Loucy (cell line): ENCODE measurements at regions not wholly inside any gene's neighbourhood (a gene's known extent, or its start where the extent isn't known, plus 50 kb on each side); places are given as distances from the start of the nearest gene placed in this dataset.

Source experiments
- EZH2phosphoT487 ChIP-seq: fragments of 200-600 bp; IDR thresholded peaks from 2 replicates; pipeline ENCODE4 v1.6.1; 2018; ENCODE audit warnings: antibody characterized with exemption, mild to moderate bottlenecking, moderate library complexity, borderline replicate concordance
- TF ChIP-seq, protein P1 (sequence below): fragments of 200-600 bp; sonication (generic); conservative IDR thresholded peaks from 2 replicates; pipeline ENCODE4 v1.5.1; 2014; ENCODE audit warnings: mild to moderate bottlenecking, antibody characterized with exemption, low read length

DNA sequence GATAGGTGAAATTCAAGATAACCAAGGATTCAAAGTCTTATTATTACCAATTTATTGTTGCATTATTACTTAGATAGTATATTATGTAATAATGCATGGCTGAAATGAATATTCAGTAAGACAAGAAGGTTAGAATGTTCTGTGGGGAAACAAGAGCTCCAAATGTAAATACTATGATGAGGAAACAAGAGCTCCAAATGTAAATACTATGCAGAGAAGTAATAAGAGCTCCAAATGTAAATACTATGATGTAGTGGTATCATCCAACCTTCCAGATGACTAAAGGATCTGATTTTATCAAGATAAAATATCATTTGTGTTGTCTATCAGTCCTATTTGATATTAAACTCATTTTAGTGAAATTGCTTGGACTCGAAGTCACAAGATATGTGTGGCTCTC is 82.2 kb upstream of the PCDH18 start:
- TF ChIP-seq, protein P1, sequence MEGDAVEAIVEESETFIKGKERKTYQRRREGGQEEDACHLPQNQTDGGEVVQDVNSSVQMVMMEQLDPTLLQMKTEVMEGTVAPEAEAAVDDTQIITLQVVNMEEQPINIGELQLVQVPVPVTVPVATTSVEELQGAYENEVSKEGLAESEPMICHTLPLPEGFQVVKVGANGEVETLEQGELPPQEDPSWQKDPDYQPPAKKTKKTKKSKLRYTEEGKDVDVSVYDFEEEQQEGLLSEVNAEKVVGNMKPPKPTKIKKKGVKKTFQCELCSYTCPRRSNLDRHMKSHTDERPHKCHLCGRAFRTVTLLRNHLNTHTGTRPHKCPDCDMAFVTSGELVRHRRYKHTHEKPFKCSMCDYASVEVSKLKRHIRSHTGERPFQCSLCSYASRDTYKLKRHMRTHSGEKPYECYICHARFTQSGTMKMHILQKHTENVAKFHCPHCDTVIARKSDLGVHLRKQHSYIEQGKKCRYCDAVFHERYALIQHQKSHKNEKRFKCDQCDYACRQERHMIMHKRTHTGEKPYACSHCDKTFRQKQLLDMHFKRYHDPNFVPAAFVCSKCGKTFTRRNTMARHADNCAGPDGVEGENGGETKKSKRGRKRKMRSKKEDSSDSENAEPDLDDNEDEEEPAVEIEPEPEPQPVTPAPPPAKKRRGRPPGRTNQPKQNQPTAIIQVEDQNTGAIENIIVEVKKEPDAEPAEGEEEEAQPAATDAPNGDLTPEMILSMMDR: no peak
- TF ChIP-seq EZH2phosphoT487: no peak
